ENCODE measurements at regions not wholly inside any gene's neighbourhood (a gene's known extent, or its start where the extent isn't known, plus 50 kb on each side); places are given as distances from the start of the nearest gene placed in this dataset.

DNA sequence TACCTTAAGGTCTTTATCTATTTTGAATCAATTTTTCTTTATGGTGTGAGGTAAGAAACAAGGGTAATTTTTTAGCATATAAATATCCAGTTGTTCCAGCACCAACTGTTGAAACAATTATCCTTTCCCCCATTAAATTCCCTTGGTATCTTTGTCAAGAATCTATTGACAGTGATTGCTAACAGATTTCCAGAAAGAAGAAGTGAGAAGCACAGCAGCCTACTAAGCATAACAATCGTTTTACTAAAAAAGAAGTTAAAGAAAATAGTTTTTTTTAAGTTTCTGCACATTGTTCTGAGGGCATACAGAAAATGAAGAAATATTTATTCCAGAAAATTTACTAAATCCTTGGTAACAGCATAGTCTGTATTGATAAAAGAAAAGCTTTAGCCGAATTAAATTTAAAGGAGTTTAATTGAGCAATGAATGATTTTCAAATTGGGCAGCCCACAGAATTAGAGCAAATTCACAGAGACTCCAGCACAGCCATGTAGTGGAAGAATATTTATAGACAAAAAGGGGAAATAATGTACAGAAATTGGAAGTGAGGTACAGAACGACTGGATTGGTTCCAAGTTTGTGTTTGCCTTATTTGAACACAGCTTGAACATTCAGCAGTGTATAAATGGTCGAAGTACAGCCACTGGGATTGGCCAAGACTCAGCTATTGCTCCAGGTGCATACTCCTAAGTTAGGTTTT, 97.9 kb upstream of the UST start:
- TF ChIP-seq CTCF (IDR thresholded peaks at IDR 0.05) (no peak), POLR2AphosphoS5 (IDR thresholded peaks at IDR 0.05) (no peak), POLR2A (IDR thresholded peaks at IDR 0.05) (no peak), EP300 (IDR thresholded peaks at IDR 0.05) (no peak)
